OCI-LY1 (cell line): ENCODE measurements at regions not wholly inside any gene's neighbourhood (a gene's known extent, or its start where the extent isn't known, plus 50 kb on each side); places are given as distances from the start of the nearest gene placed in this dataset.

Experiments
- H2AFZ ChIP-seq: fragments of 200-600 bp; sonication (generic), shearing (Covaris generic); 2 replicates; pipeline ENCODE4 v1.6.0; 2014; ENCODE audit warnings: antibody characterized with exemption, mild to moderate bottlenecking, low read length
- H3F3A ChIP-seq: fragments of 200-600 bp; sonication (generic), shearing (Covaris generic); 2 replicates; pipeline ENCODE4 v1.6.0; 2014; ENCODE audit warnings: mild to moderate bottlenecking, antibody characterized with exemption, low read length, moderate library complexity; ENCODE audit not compliant: insufficient read depth
- H3K27ac ChIP-seq: fragments of 200-600 bp; sonication (generic); 2 replicates; pipeline ENCODE4 v1.5.1; 2014; ENCODE audit warnings: low read length, mixed run types, mild to moderate bottlenecking, low read depth; ENCODE audit not compliant: poor library complexity, severe bottlenecking
- H3K27me3 ChIP-seq: fragments of 200-600 bp; sonication (generic); 2 replicates; pipeline ENCODE4 v1.6.0; 2014; ENCODE audit warnings: antibody characterized with exemption, mild to moderate bottlenecking, low read length, moderate library complexity; ENCODE audit not compliant: insufficient read depth
- H3K36me3 ChIP-seq: fragments of 200-600 bp; sonication (generic); 2 replicates; pipeline ENCODE4 v1.6.1; 2014; ENCODE audit warnings: mild to moderate bottlenecking, antibody characterized with exemption, low read length, moderate library complexity, mixed read lengths; ENCODE audit not compliant: insufficient read depth
- H3K4me1 ChIP-seq: fragments of 200-600 bp; sonication (generic); 2 replicates; pipeline ENCODE4 v1.5.1; 2014; ENCODE audit warnings: mild to moderate bottlenecking, low read length, moderate library complexity; ENCODE audit not compliant: insufficient read depth, severe bottlenecking
- H3K4me2 ChIP-seq: fragments of 200-600 bp; sonication (generic), shearing (Covaris generic); 2 replicates; pipeline ENCODE4 v1.6.1; 2014; ENCODE audit warnings: low read length
- H3K4me3 ChIP-seq: fragments of 200-600 bp; sonication (generic); 2 replicates; pipeline ENCODE4 v1.5.1; 2014; ENCODE audit warnings: low read length, low read depth, mild to moderate bottlenecking, mixed read lengths; ENCODE audit not compliant: poor library complexity, severe bottlenecking
- H3K79me2 ChIP-seq: fragments of 200-600 bp; shearing (Covaris generic); 2 replicates; pipeline ENCODE4 v1.6.1; 2016; ENCODE audit warnings: mixed run types, low read length, mixed read lengths; ENCODE audit not compliant: insufficient read depth
- H3K9ac ChIP-seq: fragments of 200-600 bp; sonication (generic), shearing (Covaris generic); 2 replicates; pipeline ENCODE4 v1.6.1; 2014; ENCODE audit warnings: mild to moderate bottlenecking, low read length, mixed read lengths
- H3K9me2 ChIP-seq: fragments of 200-600 bp; sonication (generic), shearing (Covaris generic); 2 replicates; pipeline ENCODE4 v1.6.1; 2014; ENCODE audit warnings: low read depth, mild to moderate bottlenecking, low read length, mixed read lengths
- H3K9me3 ChIP-seq: fragments of 200-600 bp; shearing (Covaris generic); 2 replicates; pipeline ENCODE4 v1.6.1; 2014; ENCODE audit warnings: low read length, mixed read lengths
- H4K20me1 ChIP-seq: fragments of 200-600 bp; sonication (generic), shearing (Covaris generic); 2 replicates; pipeline ENCODE4 v1.6.0; 2016; ENCODE audit warnings: mild to moderate bottlenecking, low read length; ENCODE audit not compliant: insufficient read depth
- EZH2 ChIP-seq: fragments of 200-600 bp; sonication (generic), shearing (Covaris generic); IDR thresholded peaks from 2 replicates; pipeline ENCODE4 v1.8.0; 2017; ENCODE audit warnings: borderline replicate concordance, mixed run types, mild to moderate bottlenecking, antibody characterized with exemption, low read length, moderate library complexity, mixed read lengths
- TF ChIP-seq, protein P1 (sequence below): fragments of 200-600 bp; sonication (generic), shearing (Covaris generic); IDR thresholded peaks from 2 replicates; pipeline ENCODE4 v1.5.1; 2017; ENCODE audit warnings: mild to moderate bottlenecking, antibody characterized with exemption, low read length, moderate library complexity, mixed read lengths

GRCh38 chr7:46028246-46028645 is 107.2 kb upstream of the IGFBP3 start:
- no peaks in the 10 kb centered on the region for H3K36me3 ChIP-seq
- no peaks in the 10 kb centered on the region for H3K4me1 ChIP-seq
- no peaks in the 10 kb centered on the region for H3K79me2 ChIP-seq
- H4K20me1 ChIP-seq: no peaks in the 10 kb centered on the region
- H3K27ac ChIP-seq: no peak overlapping the region
- no peak overlapping the region for H3K9ac ChIP-seq
- no peaks in the 10 kb centered on the region; the same call in 1 of the 2 replicates for H3K27me3 ChIP-seq
- no peak overlapping the region for H3K4me3 ChIP-seq
- H2AFZ ChIP-seq: no peak overlapping the region
- no peaks in the 10 kb centered on the region for H3K9me2 ChIP-seq
- no peak for TF ChIP-seq EZH2
- TF ChIP-seq, protein P1, sequence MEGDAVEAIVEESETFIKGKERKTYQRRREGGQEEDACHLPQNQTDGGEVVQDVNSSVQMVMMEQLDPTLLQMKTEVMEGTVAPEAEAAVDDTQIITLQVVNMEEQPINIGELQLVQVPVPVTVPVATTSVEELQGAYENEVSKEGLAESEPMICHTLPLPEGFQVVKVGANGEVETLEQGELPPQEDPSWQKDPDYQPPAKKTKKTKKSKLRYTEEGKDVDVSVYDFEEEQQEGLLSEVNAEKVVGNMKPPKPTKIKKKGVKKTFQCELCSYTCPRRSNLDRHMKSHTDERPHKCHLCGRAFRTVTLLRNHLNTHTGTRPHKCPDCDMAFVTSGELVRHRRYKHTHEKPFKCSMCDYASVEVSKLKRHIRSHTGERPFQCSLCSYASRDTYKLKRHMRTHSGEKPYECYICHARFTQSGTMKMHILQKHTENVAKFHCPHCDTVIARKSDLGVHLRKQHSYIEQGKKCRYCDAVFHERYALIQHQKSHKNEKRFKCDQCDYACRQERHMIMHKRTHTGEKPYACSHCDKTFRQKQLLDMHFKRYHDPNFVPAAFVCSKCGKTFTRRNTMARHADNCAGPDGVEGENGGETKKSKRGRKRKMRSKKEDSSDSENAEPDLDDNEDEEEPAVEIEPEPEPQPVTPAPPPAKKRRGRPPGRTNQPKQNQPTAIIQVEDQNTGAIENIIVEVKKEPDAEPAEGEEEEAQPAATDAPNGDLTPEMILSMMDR: no peak
- no peaks in the 10 kb centered on the region for H3F3A ChIP-seq
- no peak overlapping the region for H3K4me2 ChIP-seq
- H3K9me3 ChIP-seq: no peaks in the 10 kb centered on the region

- Histone ChIP-seq H3K4me2 (no peak overlapping the region), H4K20me1 (no peaks in the 10 kb centered on the region), H2AFZ (no peak overlapping the region)
Measured at GRCh38 chr7:46026741-46027140, 105.7 kb upstream of the IGFBP3 start.

GRCh38 chr7:46024263-46024916 is 103.3 kb upstream of the IGFBP3 start:
- no peak overlapping the region for H3K4me3 ChIP-seq
- H3K4me2 ChIP-seq: no peak overlapping the region
- no peak for TF ChIP-seq EZH2
- TF ChIP-seq, protein P1: no peak
- H3F3A ChIP-seq: no peaks in the 10 kb centered on the region
- H3K9ac ChIP-seq: no peak overlapping the region
- no peaks in the 10 kb centered on the region for H3K36me3 ChIP-seq
- H2AFZ ChIP-seq: no peak overlapping the region
- no peaks in the 10 kb centered on the region for H3K79me2 ChIP-seq
- H3K4me1 ChIP-seq: no peaks in the 10 kb centered on the region
- no peaks in the 10 kb centered on the region for H3K27me3 ChIP-seq
- H4K20me1 ChIP-seq: no peaks in the 10 kb centered on the region
- H3K9me2 ChIP-seq: no peaks in the 10 kb centered on the region
- no peak overlapping the region for H3K27ac ChIP-seq
- no peaks in the 10 kb centered on the region for H3K9me3 ChIP-seq

More at GRCh38 chr7:46026741-46027140, 105.7 kb upstream of the IGFBP3 start:
- Histone ChIP-seq H3K79me2 (no peaks in the 10 kb centered on the region), H3K27me3 (no peaks in the 10 kb centered on the region; the same call in 1 of the 2 replicates), H3K9ac (no peak overlapping the region), H3K36me3 (no peaks in the 10 kb centered on the region), H3K9me2 (no peaks in the 10 kb centered on the region), H3F3A (no peaks in the 10 kb centered on the region), H3K4me1 (no peaks in the 10 kb centered on the region), H3K9me3 (no peaks in the 10 kb centered on the region), H3K27ac (no peak overlapping the region), H3K4me3 (no peak overlapping the region)
- TF ChIP-seq EZH2: no peak
- TF ChIP-seq, protein P1: no peak
